CD4-positive, alpha-beta T cell (primary cell): ENCODE measurements at regions not wholly inside any gene's neighbourhood (a gene's known extent, or its start where the extent isn't known, plus 50 kb on each side); places are given as distances from the start of the nearest gene placed in this dataset.
"Not testable (repeated sequence)": the region's sequence is repeated elsewhere in the genome, so short reads cannot be mapped to it uniquely, and the experiment has no call there.

ENCODE experiments used
- ATAC-seq: fragments of 200-7000 bp; cut with Tn5 transposase; one replicate; pipeline ENCODE4 v1.10.0; 2022; ENCODE audit warnings: mild to moderate bottlenecking; ENCODE audit not compliant: poor library complexity
- CTCF ChIA-PET: fragments of 350-600 bp; sonication (Branson Sonifier 250); formaldehyde crosslinking; loops from one replicate; lab custom pipeline; 2021; ENCODE audit warnings: antibody characterized with exemption, inconsistent platforms; lab: Charles Lee
- POLR2A ChIA-PET: fragments of 350-600 bp; sonication (Branson Sonifier 250); formaldehyde crosslinking; loops from one replicate; lab custom pipeline; 2021; ENCODE audit warnings: antibody characterized with exemption, inconsistent platforms; lab: Charles Lee
- DNase-seq, 14 experiments: peaks; one replicate each; pipeline ENCODE4 v3.0.0-alpha.2; 2013 to 2020; ENCODE audit warnings: mixed read lengths in 2 of 14
- H3K27ac ChIP-seq, 2 donors: one replicate each; pipeline versions ENCODE4 v1.5.1 to v1.7.0; 2013; ENCODE audit warnings: low read length in 2 of 2, low read depth in 1 of 2, mild to moderate bottlenecking in 1 of 2
- H3K27me3 ChIP-seq, 2 experiments: 1 replicate in 1 of 2; 2 replicates in 1 of 2; pipeline versions ENCODE4 v1.6.1 to v1.7.0; 2013; ENCODE audit warnings: low read length in 2 of 2, control low read depth in 1 of 2, mild to moderate bottlenecking in 1 of 2, moderate library complexity in 1 of 2; ENCODE audit not compliant: insufficient read depth in 2 of 2, control insufficient read depth in 1 of 2
- H3K36me3 ChIP-seq: one replicate; pipeline ENCODE4 v1.6.1; 2013; ENCODE audit warnings: low read length, control low read depth; ENCODE audit not compliant: insufficient read depth
- H3K4me1 ChIP-seq: one replicate; pipeline ENCODE4 v1.6.1; 2013; ENCODE audit warnings: low read length, control low read depth; ENCODE audit not compliant: insufficient read depth
- H3K4me3 ChIP-seq: one replicate; pipeline ENCODE4 v1.5.1; 2013; ENCODE audit warnings: mild to moderate bottlenecking, low read length, moderate library complexity
- H3K9me3 ChIP-seq, 2 experiments: 1 replicate in 1 of 2; 2 replicates in 1 of 2; pipeline versions ENCODE4 v1.6.1 to v1.7.0; 2013; ENCODE audit warnings: low read length in 2 of 2, mild to moderate bottlenecking in 2 of 2, control low read depth in 1 of 2, moderate library complexity in 1 of 2; ENCODE audit not compliant: control insufficient read depth in 1 of 2, insufficient read depth in 1 of 2
- H3K27ac Mint-ChIP-seq: one replicate; pipeline ENCODE4 v1.8.0; 2020; ENCODE audit warnings: mixed read lengths
- H3K27me3 Mint-ChIP-seq: one replicate; pipeline ENCODE4 v1.8.0; 2021; ENCODE audit warnings: mixed read lengths
- H3K36me3 Mint-ChIP-seq: one replicate; pipeline ENCODE4 v1.8.0; 2021; ENCODE audit warnings: low read depth, mixed read lengths
- H3K4me1 Mint-ChIP-seq: one replicate; pipeline ENCODE4 v1.8.0; 2021; ENCODE audit warnings: low read depth, mixed read lengths
- H3K4me3 Mint-ChIP-seq: one replicate; pipeline ENCODE4 v1.8.0; 2020; ENCODE audit warnings: mild to moderate bottlenecking, mixed read lengths
- H3K9me3 Mint-ChIP-seq: one replicate; pipeline ENCODE4 v1.8.0; 2020; ENCODE audit warnings: mixed read lengths
- CTCF ChIP-seq: fragments of 200-600 bp; IDR thresholded peaks from one replicate; pipeline ENCODE4 v1.8.0; 2022; ENCODE audit warnings: antibody characterized with exemption, mild to moderate bottlenecking
- intact Hi-C, 2 experiments: fragments of 100-400 bp; cut with DNase I in 1 of 2; cut with micrococcal nuclease in 1 of 2; formaldehyde crosslinking; loops; one replicate each; pipeline versions ENCODE4 v1.15.1 to v1.9.0; 2023 to 2025; cut with DNase I, micrococcal nuclease

GRCh38 chr5:50535393-50535792, 94.3 kb upstream of the EMB start:
- H3K36me3 ChIP-seq = no peaks in the 10 kb centered on the region
- H3K4me3 ChIP-seq = no peak overlapping the region
- intact Hi-C loops = no loop called here
- peaks cover 7% of the 10 kb centered on the region for H3K9me3 Mint-ChIP-seq
- no peaks in the 10 kb centered on the region for H3K9me3 ChIP-seq
- DNase-seq (no peak), ATAC-seq (no peak)
- H3K4me3 Mint-ChIP-seq = no peak overlapping the region
- no peaks in the 10 kb centered on the region for H3K4me1 ChIP-seq
- TF ChIP-seq CTCF = no peak
- H3K27me3 ChIP-seq = no peaks in the 10 kb centered on the region
- ChIA-PET POLR2A (no interaction called here), CTCF (no interaction called here)
- H3K27me3 Mint-ChIP-seq = no peaks in the 10 kb centered on the region
- H3K27ac Mint-ChIP-seq = no peak overlapping the region
- H3K27ac ChIP-seq = no peak overlapping the region
- H3K36me3 Mint-ChIP-seq = no peaks in the 10 kb centered on the region
- H3K4me1 Mint-ChIP-seq = peaks cover 5% of the 10 kb centered on the region

GRCh38 chr5:50537534-50537933, 96.4 kb upstream of the EMB start:
- H3K27me3 Mint-ChIP-seq, H3K27ac Mint-ChIP-seq, H3K9me3 Mint-ChIP-seq, CTCF ChIA-PET, H3K4me3 ChIP-seq, H3K4me3 Mint-ChIP-seq, H3K36me3 ChIP-seq, intact Hi-C loops, H3K27me3 ChIP-seq, H3K27ac ChIP-seq, ATAC-seq, POLR2A ChIA-PET, H3K9me3 ChIP-seq, DNase-seq, H3K36me3 Mint-ChIP-seq, H3K4me1 ChIP-seq, H3K4me1 Mint-ChIP-seq: not testable (repeated sequence)

GRCh38 chr5:50547303-50547702, 106.2 kb upstream of the EMB start:
- Histone ChIP-seq H3K27ac (no peak overlapping the region), H3K27me3 (no peaks in the 10 kb centered on the region), H3K4me1 (peaks cover under 1% of the 10 kb centered on the region), H3K4me3 (no peak overlapping the region), H3K9me3 (no peaks in the 10 kb centered on the region), H3K36me3 (no peaks in the 10 kb centered on the region)
- Mint-ChIP-seq H3K36me3 (no peaks in the 10 kb centered on the region), H3K4me1 (peaks cover 7% of the 10 kb centered on the region), H3K4me3 (no peak overlapping the region), H3K27ac (no peak overlapping the region), H3K9me3 (peaks cover under 1% of the 10 kb centered on the region), H3K27me3 (no peaks in the 10 kb centered on the region)
- ChIA-PET POLR2A (no interaction called here), CTCF (no interaction called here)
- DNase-seq (no peak), ATAC-seq (no peak)
- no peak for TF ChIP-seq CTCF
- intact Hi-C loops = no loop called here

- Mint-ChIP-seq H3K4me1 (peaks cover 24% of the 10 kb centered on the region), H3K36me3 (no peaks in the 10 kb centered on the region), H3K4me3 (no peak overlapping the region), H3K9me3 (no peaks in the 10 kb centered on the region), H3K27ac (no peak overlapping the region), H3K27me3 (no peaks in the 10 kb centered on the region)
- Histone ChIP-seq H3K36me3 (no peaks in the 10 kb centered on the region), H3K27ac (no peak overlapping the region), H3K27me3 (no peaks in the 10 kb centered on the region), H3K4me3 (no peak overlapping the region), H3K4me1 (peaks cover 6% of the 10 kb centered on the region), H3K9me3 (no peaks in the 10 kb centered on the region)
- TF ChIP-seq CTCF = no peak
- DNase-seq (no peak), ATAC-seq (no peak)
- ChIA-PET CTCF (no interaction called here), POLR2A (no interaction called here)
- intact Hi-C loops = no loop called here
Observed at GRCh38 chr5:50550267-50550666, 109.2 kb upstream of the EMB start.
